Endothelial cell of umbilical vein (primary cell): ENCODE measurements at regions not wholly inside any gene's neighbourhood (a gene's known extent, or its start where the extent isn't known, plus 50 kb on each side); places are given as distances from the start of the nearest gene placed in this dataset.

ENCODE experiments used
- BruUV-seq: library from RNA; stranded (reverse); fragments of 400-500 nt; replicated peaks from 2 replicates; lab custom pipeline; 2021; lab: Mats Ljungman, UMichigan
- CTCF ChIA-PET: fragments of 300-600, 350-600 bp; sonication (Branson Sonifier 250); formaldehyde crosslinking; loops from one replicate; lab custom pipeline; 2021; ENCODE audit warnings: antibody characterized with exemption, inconsistent platforms; lab: Charles Lee
- POLR2A ChIA-PET: fragments of 300-600, 350-600 bp; sonication (Branson Sonifier 250); formaldehyde crosslinking; loops from one replicate; lab custom pipeline; 2021; ENCODE audit warnings: antibody characterized with exemption, inconsistent platforms; lab: Charles Lee
- DNase-seq: peaks from one replicate; pipeline ENCODE4 v3.0.0-alpha.2; 2011; ENCODE audit warnings: low read depth, low spot score
- FAIRE-seq: peaks from 2 replicates; lab custom pipeline; 2011; peaks lifted over from hg19 to GRCh38; lab: Jason Lieb, UNC
- H2AFZ ChIP-seq: 2 replicates; pipeline ENCODE4 v1.6.0; 2012; ENCODE audit warnings: low read depth, low read length, control low read depth, inconsistent platforms
- H3K27ac ChIP-seq: 2 replicates; pipeline ENCODE4 v1.5.1; 2011; ENCODE audit warnings: low read depth, mild to moderate bottlenecking, control low read depth, low read length, moderate library complexity; ENCODE audit not compliant: insufficient read depth
- H3K27me3 ChIP-seq, 2 experiments: 2 replicates each; pipeline versions ENCODE4 v1.6.0 to v1.6.1; 2011; ENCODE audit warnings: low read length in 2 of 2, mixed read lengths in 1 of 2; ENCODE audit not compliant: control insufficient read depth in 2 of 2, insufficient read depth in 2 of 2
- H3K36me3 ChIP-seq, 2 experiments: 2 replicates in 1 of 2; 3 replicates in 1 of 2; pipeline ENCODE4 v1.5.1; 2011; ENCODE audit warnings: low read length in 2 of 2, mild to moderate bottlenecking in 1 of 2, moderate library complexity in 1 of 2; ENCODE audit not compliant: control insufficient read depth in 2 of 2, insufficient read depth in 2 of 2; ENCODE audit errors: extremely low read depth in 1 of 2
- H3K4me1 ChIP-seq: 3 replicates; pipeline ENCODE4 v1.5.1; 2011; ENCODE audit warnings: mild to moderate bottlenecking, low read length; ENCODE audit not compliant: control insufficient read depth, insufficient read depth; ENCODE audit errors: extremely low read depth
- H3K4me2 ChIP-seq: 2 replicates; pipeline ENCODE4 v1.6.1; 2011; ENCODE audit warnings: low read length, control low read depth, mixed read lengths; ENCODE audit not compliant: insufficient read depth
- H3K4me3 ChIP-seq, 3 experiments: fragments of 200-600 bp in 1 of 3; sonication (generic), shearing (Covaris generic) in 1 of 3; replicated peaks in 1 of 3; 2 replicates each; pipeline ENCODE4 v1.5.1; 2011 to 2016; ENCODE audit warnings: control low read depth in 3 of 3, low read length in 3 of 3, mild to moderate bottlenecking in 2 of 3, inconsistent platforms in 1 of 3, low read depth in 1 of 3, moderate library complexity in 1 of 3; ENCODE audit not compliant: insufficient read depth in 1 of 3
- H3K79me2 ChIP-seq: 2 replicates; pipeline ENCODE4 v1.6.0; 2012; ENCODE audit warnings: low read length, inconsistent platforms; ENCODE audit not compliant: control insufficient read depth, insufficient read depth
- H3K9ac ChIP-seq: replicated peaks from 2 replicates; pipeline ENCODE3; 2011; ENCODE audit warnings: low read length, control low read depth; ENCODE audit not compliant: insufficient read depth; ENCODE audit errors: extremely low read depth
- H3K9me1 ChIP-seq: replicated peaks from 3 replicates; pipeline ENCODE4 v1.6.0; 2011; ENCODE audit warnings: mild to moderate bottlenecking, low read length; ENCODE audit not compliant: control insufficient read depth, insufficient read depth; ENCODE audit errors: extremely low read depth
- H3K9me3 ChIP-seq: replicated peaks from 2 replicates; pipeline ENCODE4 v1.5.1; 2012; ENCODE audit warnings: low read length, inconsistent platforms; ENCODE audit not compliant: control insufficient read depth, insufficient read depth
- H4K20me1 ChIP-seq: replicated peaks from 2 replicates; pipeline ENCODE3; 2011; ENCODE audit warnings: mild to moderate bottlenecking, low read length; ENCODE audit not compliant: control insufficient read depth, insufficient read depth; ENCODE audit errors: extremely low read depth
- EZH2 ChIP-seq: IDR thresholded peaks from 2 replicates; pipeline ENCODE4 v1.6.1; 2012; ENCODE audit warnings: borderline replicate concordance, low read depth, mild to moderate bottlenecking, moderate library complexity, low read length, inconsistent platforms; ENCODE audit not compliant: severe bottlenecking
- FOS ChIP-seq: IDR thresholded peaks from 2 replicates; pipeline ENCODE4 v1.6.1; 2011; ENCODE audit warnings: mild to moderate bottlenecking, low read length, moderate library complexity, borderline replicate concordance; ENCODE audit not compliant: insufficient read depth
- GATA2 ChIP-seq: IDR thresholded peaks from 2 replicates; pipeline ENCODE4 v1.7.0; 2011; ENCODE audit warnings: low read depth, mild to moderate bottlenecking, moderate library complexity, mixed read lengths, low read length; ENCODE audit not compliant: insufficient read length, insufficient read depth
- JUN ChIP-seq: IDR thresholded peaks from 2 replicates; pipeline ENCODE4 v1.6.1; 2011; ENCODE audit warnings: borderline replicate concordance, low read depth; ENCODE audit not compliant: insufficient read length, insufficient read depth
- MYC ChIP-seq: IDR thresholded peaks from one replicate; pipeline ENCODE4 v1.6.1; 2011; ENCODE audit warnings: mild to moderate bottlenecking, low read depth, low read length
- POLR2A ChIP-seq: IDR thresholded peaks from 2 replicates; pipeline ENCODE4 v1.6.1; 2012; ENCODE audit warnings: low read depth, mild to moderate bottlenecking, control low read depth, low read length
- POLR2AphosphoS5 ChIP-seq: IDR thresholded peaks from 2 replicates; pipeline ENCODE4 v1.6.1; 2012; ENCODE audit warnings: low read depth, mild to moderate bottlenecking, control low read depth, low read length, moderate library complexity; ENCODE audit not compliant: insufficient read depth
- dilution Hi-C: fragments of 300-500 bp; cut with MboI; formaldehyde crosslinking; loops from one replicate; pipeline ENCODE4 v1.15.0; 2019; ENCODE audit warnings: low sequenced_read_pairs; ENCODE audit not compliant: extremely low pct_ligation_motif_present
- intact Hi-C: fragments of 100-400 bp; cut with micrococcal nuclease; formaldehyde crosslinking; loops from one replicate; pipeline ENCODE4 v1.10.0; 2022
- TF ChIP-seq, protein P1 (sequence below): IDR thresholded peaks from 2 replicates; pipeline ENCODE4 v1.6.1; 2011; ENCODE audit not compliant: insufficient read depth, insufficient read length
- TF ChIP-seq, protein P2 (sequence below), 2 donors: IDR thresholded peaks; 1 replicate in 1 of 2; 2 replicates in 1 of 2; pipeline ENCODE4 v1.5.1; 2011; ENCODE audit warnings: low read length in 2 of 2, mild to moderate bottlenecking in 2 of 2, moderate library complexity in 2 of 2, control low read depth in 1 of 2, inconsistent platforms in 1 of 2, low read depth in 1 of 2; ENCODE audit not compliant: insufficient read depth in 1 of 2; ENCODE audit errors: extremely low read depth in 1 of 2

DNA sequence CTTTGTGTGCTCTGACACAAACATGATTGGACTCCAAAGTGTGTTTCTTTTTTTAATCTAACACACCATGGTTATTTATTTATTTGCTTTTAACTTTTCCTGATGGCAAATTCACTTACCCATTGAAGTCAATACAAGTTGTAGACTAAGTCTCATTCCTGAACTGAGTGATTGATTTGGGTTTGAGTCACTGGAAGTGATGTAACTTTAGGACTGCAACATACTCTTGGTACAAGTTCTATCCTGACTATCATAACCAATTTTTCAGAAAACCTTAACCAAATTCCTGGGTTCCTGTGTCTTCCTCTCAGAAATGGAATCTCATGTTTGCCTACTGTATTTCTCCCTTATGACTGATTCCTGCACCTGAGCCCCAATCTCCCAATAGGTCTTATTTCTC is 590.0 kb upstream of the ROBO1 start:
- TF ChIP-seq, protein P1, sequence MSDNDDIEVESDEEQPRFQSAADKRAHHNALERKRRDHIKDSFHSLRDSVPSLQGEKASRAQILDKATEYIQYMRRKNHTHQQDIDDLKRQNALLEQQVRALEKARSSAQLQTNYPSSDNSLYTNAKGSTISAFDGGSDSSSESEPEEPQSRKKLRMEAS, result no peak
- TF ChIP-seq JUN (no peak), POLR2AphosphoS5 (no peak), POLR2A (no peak), EZH2 (no peak), MYC (no peak), GATA2 (no peak), FOS (no peak)
- TF ChIP-seq, protein P2, sequence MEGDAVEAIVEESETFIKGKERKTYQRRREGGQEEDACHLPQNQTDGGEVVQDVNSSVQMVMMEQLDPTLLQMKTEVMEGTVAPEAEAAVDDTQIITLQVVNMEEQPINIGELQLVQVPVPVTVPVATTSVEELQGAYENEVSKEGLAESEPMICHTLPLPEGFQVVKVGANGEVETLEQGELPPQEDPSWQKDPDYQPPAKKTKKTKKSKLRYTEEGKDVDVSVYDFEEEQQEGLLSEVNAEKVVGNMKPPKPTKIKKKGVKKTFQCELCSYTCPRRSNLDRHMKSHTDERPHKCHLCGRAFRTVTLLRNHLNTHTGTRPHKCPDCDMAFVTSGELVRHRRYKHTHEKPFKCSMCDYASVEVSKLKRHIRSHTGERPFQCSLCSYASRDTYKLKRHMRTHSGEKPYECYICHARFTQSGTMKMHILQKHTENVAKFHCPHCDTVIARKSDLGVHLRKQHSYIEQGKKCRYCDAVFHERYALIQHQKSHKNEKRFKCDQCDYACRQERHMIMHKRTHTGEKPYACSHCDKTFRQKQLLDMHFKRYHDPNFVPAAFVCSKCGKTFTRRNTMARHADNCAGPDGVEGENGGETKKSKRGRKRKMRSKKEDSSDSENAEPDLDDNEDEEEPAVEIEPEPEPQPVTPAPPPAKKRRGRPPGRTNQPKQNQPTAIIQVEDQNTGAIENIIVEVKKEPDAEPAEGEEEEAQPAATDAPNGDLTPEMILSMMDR (IDR thresholded peaks at IDR 0.05; ENCODE audit: extremely low read depth in 1 of 2, insufficient read depth in 1 of 2, low read depth in 1 of 2, low read length in 2 of 2), result no peak
- Histone ChIP-seq H3K9me1 (no peaks in the 10 kb centered on the region), H4K20me1 (no peaks in the 10 kb centered on the region), H3K4me1 (no peaks in the 10 kb centered on the region), H3K4me3 (no peak overlapping the region), H2AFZ (no peak overlapping the region), H3K9me3 (no peaks in the 10 kb centered on the region), H3K36me3 (no peaks in the 10 kb centered on the region), H3K9ac (no peak overlapping the region), H3K27ac (no peak overlapping the region), H3K79me2 (no peaks in the 10 kb centered on the region), H3K4me2 (no peak overlapping the region), H3K27me3 (no peaks in the 10 kb centered on the region)
- no peak for DNase-seq
- ChIA-PET POLR2A (no interaction called here), CTCF (interaction anchor here (1.2 kb wide), 1 partner anchor 10 kb away, joined by 4 read pairs; no protein-coding TSS in a partner anchor)
- no TSS peak for BruUV-seq
- dilution Hi-C loops (no loop called here), intact Hi-C loops (no loop called here)
- FAIRE-seq, result no peak
